ENCODE measurements at regions not wholly inside any gene's neighbourhood (a gene's known extent, or its start where the extent isn't known, plus 50 kb on each side); places are given as distances from the start of the nearest gene placed in this dataset.

GRCh38 chr5:168153876-168154270 lies 137.6 kb upstream of the WWC1 start:
- dilution Hi-C loops (cut with MboI; ENCODE audit: extremely low pct_ligation_motif_present, low sequenced_read_pairs): no loop called here
- Histone ChIP-seq H3K9me3 (replicated peaks; ENCODE audit: control insufficient read depth, insufficient read depth, low read length) (no peaks in the 10 kb centered on the region), H3K9ac (replicated peaks; ENCODE audit: extremely low read depth, insufficient read depth, low read length) (no peak overlapping the region), H3K27ac (ENCODE audit: insufficient read depth, low read depth, low read length) (no peak overlapping the region), H4K20me1 (replicated peaks; ENCODE audit: control insufficient read depth, extremely low read depth, insufficient read depth, low read length) (no peaks in the 10 kb centered on the region), H3K4me3 (replicated peaks in 1 of 3; ENCODE audit: insufficient read depth in 1 of 3, low read depth in 1 of 3, low read length in 3 of 3) (no peak overlapping the region), H3K9me1 (replicated peaks; ENCODE audit: control insufficient read depth, extremely low read depth, insufficient read depth, low read length) (no peaks in the 10 kb centered on the region), H3K4me1 (ENCODE audit: control insufficient read depth, extremely low read depth, insufficient read depth, low read length) (no peaks in the 10 kb centered on the region), H3K4me2 (ENCODE audit: insufficient read depth, low read length) (no peak overlapping the region), H2AFZ (ENCODE audit: low read depth, low read length) (no peak overlapping the region), H3K27me3 (ENCODE audit: control insufficient read depth in 2 of 2, insufficient read depth in 2 of 2, low read length in 2 of 2) (no peaks in the 10 kb centered on the region), H3K79me2 (ENCODE audit: control insufficient read depth, insufficient read depth, low read length) (no peaks in the 10 kb centered on the region), H3K36me3 (ENCODE audit: control insufficient read depth in 2 of 2, extremely low read depth in 1 of 2, insufficient read depth in 2 of 2, low read length in 2 of 2) (no peaks in the 10 kb centered on the region)
- ChIA-PET POLR2A (no interaction called here), CTCF (no interaction called here)
- FAIRE-seq (no peak), DNase-seq (ENCODE audit: low read depth, low spot score) (no peak)
- intact Hi-C loops (cut with micrococcal nuclease): no loop called here
- no TSS peak for BruUV-seq (replicated peaks)
- TF ChIP-seq GATA2 (IDR thresholded peaks at IDR 0.05; ENCODE audit: insufficient read depth, insufficient read length, low read depth, low read length) (no peak), EZH2 (IDR thresholded peaks at IDR 0.05; ENCODE audit: borderline replicate concordance, low read depth, low read length, severe bottlenecking) (no peak)

GRCh38 chr5:168155585-168155984 lies 135.9 kb upstream of the WWC1 start:
- Histone ChIP-seq H3K79me2 (ENCODE audit: control insufficient read depth, insufficient read depth, low read length) (no peaks in the 10 kb centered on the region), H2AFZ (ENCODE audit: low read depth, low read length) (no peak overlapping the region), H3K4me3 (replicated peaks in 1 of 3; ENCODE audit: insufficient read depth in 1 of 3, low read depth in 1 of 3, low read length in 3 of 3) (no peak overlapping the region), H3K9me3 (replicated peaks; ENCODE audit: control insufficient read depth, insufficient read depth, low read length) (no peaks in the 10 kb centered on the region), H3K27me3 (ENCODE audit: control insufficient read depth in 2 of 2, insufficient read depth in 2 of 2, low read length in 2 of 2) (no peaks in the 10 kb centered on the region), H3K4me1 (ENCODE audit: control insufficient read depth, extremely low read depth, insufficient read depth, low read length) (no peaks in the 10 kb centered on the region), H3K4me2 (ENCODE audit: insufficient read depth, low read length) (no peak overlapping the region), H3K27ac (ENCODE audit: insufficient read depth, low read depth, low read length) (no peak overlapping the region), H3K9me1 (replicated peaks; ENCODE audit: control insufficient read depth, extremely low read depth, insufficient read depth, low read length) (no peaks in the 10 kb centered on the region), H4K20me1 (replicated peaks; ENCODE audit: control insufficient read depth, extremely low read depth, insufficient read depth, low read length) (no peaks in the 10 kb centered on the region), H3K9ac (replicated peaks; ENCODE audit: extremely low read depth, insufficient read depth, low read length) (no peak overlapping the region), H3K36me3 (ENCODE audit: control insufficient read depth in 2 of 2, extremely low read depth in 1 of 2, insufficient read depth in 2 of 2, low read length in 2 of 2) (no peaks in the 10 kb centered on the region)
- intact Hi-C loops (cut with micrococcal nuclease): no loop called here
- FAIRE-seq: no peak
- dilution Hi-C loops (cut with MboI; ENCODE audit: extremely low pct_ligation_motif_present, low sequenced_read_pairs): no loop called here
- POLR2A ChIA-PET: no interaction called here
- no TSS peak for BruUV-seq (replicated peaks)
- CTCF ChIA-PET: no interaction called here
- DNase-seq (ENCODE audit: low read depth, low spot score): no peak
- TF ChIP-seq POLR2A (IDR thresholded peaks at IDR 0.05; ENCODE audit: low read depth, low read length) (no peak), CTCF (IDR thresholded peaks at IDR 0.05; ENCODE audit: extremely low read depth in 1 of 2, insufficient read depth in 1 of 2, low read depth in 1 of 2, low read length in 2 of 2) (no peak), GATA2 (IDR thresholded peaks at IDR 0.05; ENCODE audit: insufficient read depth, insufficient read length, low read depth, low read length) (no peak)

Data from endothelial cell of umbilical vein (primary cell).